Osteocyte (in vitro differentiated cells): ENCODE measurements at regions not wholly inside any gene's neighbourhood (a gene's known extent, or its start where the extent isn't known, plus 50 kb on each side); places are given as distances from the start of the nearest gene placed in this dataset.

ENCODE experiments used
- DNase-seq: peaks from one replicate; pipeline ENCODE4 v3.0.0; 2021; ENCODE audit warnings: mixed read lengths; ENCODE audit not compliant: unreplicated experiment; ENCODE audit errors: extremely low spot score
- H3K27ac Mint-ChIP-seq: one replicate; pipeline ENCODE4 v1.8.0; 2021; ENCODE audit warnings: mild to moderate bottlenecking, mixed read lengths; ENCODE audit not compliant: unreplicated experiment
- H3K27me3 Mint-ChIP-seq: one replicate; pipeline ENCODE4 v1.8.0; 2021; ENCODE audit warnings: mixed read lengths; ENCODE audit not compliant: unreplicated experiment
- H3K36me3 Mint-ChIP-seq: one replicate; pipeline ENCODE4 v1.8.0; 2021; ENCODE audit warnings: mixed read lengths; ENCODE audit not compliant: unreplicated experiment
- H3K4me1 Mint-ChIP-seq: one replicate; pipeline ENCODE4 v1.8.0; 2021; ENCODE audit warnings: mixed read lengths; ENCODE audit not compliant: unreplicated experiment
- H3K4me3 Mint-ChIP-seq: one replicate; pipeline ENCODE4 v1.8.0; 2021; ENCODE audit warnings: mild to moderate bottlenecking, moderate library complexity, mixed read lengths; ENCODE audit not compliant: unreplicated experiment
- H3K9me3 Mint-ChIP-seq: one replicate; pipeline ENCODE4 v1.8.0; 2021; ENCODE audit warnings: mixed read lengths; ENCODE audit not compliant: unreplicated experiment
- TF ChIP-seq, protein P1 (sequence below): fragments of 200-600 bp; sonication (generic); IDR thresholded peaks from 2 replicates; pipeline ENCODE4 v1.5.0; 2021; ENCODE audit warnings: antibody characterized with exemption, mild to moderate bottlenecking, moderate library complexity

DNA sequence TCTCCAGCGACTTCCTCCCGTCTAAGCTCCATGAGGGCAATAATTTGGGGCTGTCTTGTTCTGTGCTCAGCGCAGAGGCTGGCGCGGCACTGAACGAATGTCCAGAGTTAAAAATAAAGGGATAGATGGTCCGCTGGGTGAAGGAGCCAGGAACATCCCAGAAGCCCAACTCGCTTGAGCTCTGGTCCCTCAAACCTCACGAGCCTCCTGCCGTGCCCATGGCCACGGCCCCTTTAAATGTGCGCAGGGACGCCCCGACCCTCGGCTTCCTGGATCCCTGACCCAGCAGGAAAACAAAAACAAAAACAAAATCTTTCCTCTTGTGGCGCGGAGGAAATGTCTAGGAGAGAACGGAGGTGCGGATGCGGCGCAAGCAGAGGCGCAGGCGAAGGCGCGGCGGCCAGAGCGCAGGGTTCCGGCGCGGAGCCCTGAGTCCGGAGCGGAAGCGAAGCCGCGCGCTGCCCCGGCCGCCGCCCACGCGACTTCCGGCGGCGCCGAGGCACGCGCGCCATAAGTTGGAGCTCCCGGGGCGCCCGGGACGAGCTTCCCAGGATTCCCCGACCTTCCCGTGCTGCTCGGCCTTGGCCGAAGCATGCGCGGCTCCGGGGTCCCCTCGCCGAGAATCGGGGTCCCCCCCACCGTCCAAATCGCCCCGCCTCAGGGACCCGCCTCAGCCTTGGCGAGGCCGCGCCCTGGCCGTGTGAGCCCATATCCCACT, 52.9 kb upstream of the WNT7A start:
- H3K36me3 Mint-ChIP-seq = no peaks in the 10 kb centered on the region
- no peak overlapping the region for H3K27ac Mint-ChIP-seq
- H3K4me3 Mint-ChIP-seq = no peak overlapping the region
- H3K9me3 Mint-ChIP-seq = peaks cover 26% of the 10 kb centered on the region
- no peak for DNase-seq
- no peaks in the 10 kb centered on the region for H3K4me1 Mint-ChIP-seq
- H3K27me3 Mint-ChIP-seq = no peaks in the 10 kb centered on the region
- TF ChIP-seq, protein P1, sequence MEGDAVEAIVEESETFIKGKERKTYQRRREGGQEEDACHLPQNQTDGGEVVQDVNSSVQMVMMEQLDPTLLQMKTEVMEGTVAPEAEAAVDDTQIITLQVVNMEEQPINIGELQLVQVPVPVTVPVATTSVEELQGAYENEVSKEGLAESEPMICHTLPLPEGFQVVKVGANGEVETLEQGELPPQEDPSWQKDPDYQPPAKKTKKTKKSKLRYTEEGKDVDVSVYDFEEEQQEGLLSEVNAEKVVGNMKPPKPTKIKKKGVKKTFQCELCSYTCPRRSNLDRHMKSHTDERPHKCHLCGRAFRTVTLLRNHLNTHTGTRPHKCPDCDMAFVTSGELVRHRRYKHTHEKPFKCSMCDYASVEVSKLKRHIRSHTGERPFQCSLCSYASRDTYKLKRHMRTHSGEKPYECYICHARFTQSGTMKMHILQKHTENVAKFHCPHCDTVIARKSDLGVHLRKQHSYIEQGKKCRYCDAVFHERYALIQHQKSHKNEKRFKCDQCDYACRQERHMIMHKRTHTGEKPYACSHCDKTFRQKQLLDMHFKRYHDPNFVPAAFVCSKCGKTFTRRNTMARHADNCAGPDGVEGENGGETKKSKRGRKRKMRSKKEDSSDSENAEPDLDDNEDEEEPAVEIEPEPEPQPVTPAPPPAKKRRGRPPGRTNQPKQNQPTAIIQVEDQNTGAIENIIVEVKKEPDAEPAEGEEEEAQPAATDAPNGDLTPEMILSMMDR = no peak

DNA sequence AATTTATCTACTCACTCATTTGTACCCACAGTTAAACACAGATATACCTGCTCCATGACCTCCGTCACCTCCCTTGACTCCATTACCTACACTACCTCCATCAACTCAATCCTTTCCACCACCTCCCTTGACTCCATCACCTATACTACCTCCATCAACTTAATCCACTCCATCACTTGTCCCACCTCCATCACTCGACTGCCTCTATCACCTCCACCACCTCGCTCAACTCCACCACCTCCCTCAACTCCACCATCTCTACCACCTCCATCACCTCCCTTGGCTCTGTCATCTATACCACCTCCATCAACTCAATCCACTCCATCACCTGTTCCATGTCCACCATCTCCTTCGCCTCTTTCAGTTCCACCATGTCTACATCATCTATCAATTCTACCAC, 51.3 kb upstream of the WNT7A start:
- Mint-ChIP-seq H3K27ac (no peak overlapping the region), H3K4me3 (no peak overlapping the region), H3K27me3 (no peaks in the 10 kb centered on the region), H3K36me3 (no peaks in the 10 kb centered on the region), H3K9me3 (peaks cover 29% of the 10 kb centered on the region), H3K4me1 (no peaks in the 10 kb centered on the region)
- no peak for DNase-seq
- TF ChIP-seq, protein P1 = no peak
